SIG-M5 (cell line): ENCODE measurements at regions not wholly inside any gene's neighbourhood (a gene's known extent, or its start where the extent isn't known, plus 50 kb on each side); places are given as distances from the start of the nearest gene placed in this dataset.
"Not testable (repeated sequence)": the region's sequence is repeated elsewhere in the genome, so short reads cannot be mapped to it uniquely, and the experiment has no call there.

ENCODE experiments used
- DNase-seq: peaks from one replicate; lab custom pipeline; 2025; lab: John Stamatoyannopoulos, UW

GRCh38 chr3:174457758-174458157, 401.4 kb upstream of the NAALADL2 start:
- DNase-seq: no peak

GRCh38 chr3:174460831-174461230, 398.3 kb upstream of the NAALADL2 start:
- DNase-seq: no peak

GRCh38 chr3:174462916-174463315, 396.2 kb upstream of the NAALADL2 start:
- DNase-seq: no peak

GRCh38 chr3:174465177-174465576, 394.0 kb upstream of the NAALADL2 start:
- no peak for DNase-seq

GRCh38 chr3:174466471-174467054, 392.6 kb upstream of the NAALADL2 start:
- DNase-seq: no peak

GRCh38 chr3:174477491-174477890, 381.6 kb upstream of the NAALADL2 start:
- no peak for DNase-seq

GRCh38 chr3:174480767-174481166, 378.4 kb upstream of the NAALADL2 start:
- no peak for DNase-seq

GRCh38 chr3:174482541-174482940, 376.6 kb upstream of the NAALADL2 start:
- DNase-seq: no peak

GRCh38 chr3:174483254-174483653, 375.9 kb upstream of the NAALADL2 start:
- no peak for DNase-seq

GRCh38 chr3:174483856-174484255, 375.3 kb upstream of the NAALADL2 start:
- DNase-seq: not testable (repeated sequence)

GRCh38 chr3:174488527-174488926, 370.6 kb upstream of the NAALADL2 start:
- DNase-seq: no peak

GRCh38 chr3:174495311-174495710, 363.8 kb upstream of the NAALADL2 start:
- DNase-seq: no peak

GRCh38 chr3:174495928-174496327, 363.2 kb upstream of the NAALADL2 start:
- DNase-seq: no peak

GRCh38 chr3:174498638-174499037, 360.5 kb upstream of the NAALADL2 start:
- DNase-seq: no peak

GRCh38 chr3:174505266-174505665, 353.9 kb upstream of the NAALADL2 start:
- DNase-seq: no peak

- DNase-seq: no peak
Measured at GRCh38 chr3:174524203-174524602, 334.9 kb upstream of the NAALADL2 start.

GRCh38 chr3:174529298-174529697, 329.8 kb upstream of the NAALADL2 start:
- no peak for DNase-seq

- DNase-seq: no peak
Measured at GRCh38 chr3:174531262-174531982, 327.7 kb upstream of the NAALADL2 start.

GRCh38 chr3:174532216-174532615, 326.9 kb upstream of the NAALADL2 start:
- no peak for DNase-seq

GRCh38 chr3:174532776-174533175, 326.4 kb upstream of the NAALADL2 start:
- DNase-seq: no peak

GRCh38 chr3:174533286-174533685, 325.8 kb upstream of the NAALADL2 start:
- no peak for DNase-seq

GRCh38 chr3:174536319-174536718, 322.8 kb upstream of the NAALADL2 start:
- DNase-seq: no peak

GRCh38 chr3:174538151-174538550, 321.0 kb upstream of the NAALADL2 start:
- no peak for DNase-seq
